GM10266 (cell line): ENCODE measurements at regions not wholly inside any gene's neighbourhood (a gene's known extent, or its start where the extent isn't known, plus 50 kb on each side); places are given as distances from the start of the nearest gene placed in this dataset.

Source experiments
- DNase-seq: peaks from one replicate; pipeline ENCODE4 v3.0.0; 2012; ENCODE audit errors: extremely low spot score
- CTCF ChIP-seq: IDR thresholded peaks from 2 replicates; pipeline ENCODE4 v1.5.1; 2012; ENCODE audit warnings: mild to moderate bottlenecking, low read depth; ENCODE audit not compliant: control insufficient read depth, insufficient read depth; ENCODE audit errors: missing control alignments

DNA sequence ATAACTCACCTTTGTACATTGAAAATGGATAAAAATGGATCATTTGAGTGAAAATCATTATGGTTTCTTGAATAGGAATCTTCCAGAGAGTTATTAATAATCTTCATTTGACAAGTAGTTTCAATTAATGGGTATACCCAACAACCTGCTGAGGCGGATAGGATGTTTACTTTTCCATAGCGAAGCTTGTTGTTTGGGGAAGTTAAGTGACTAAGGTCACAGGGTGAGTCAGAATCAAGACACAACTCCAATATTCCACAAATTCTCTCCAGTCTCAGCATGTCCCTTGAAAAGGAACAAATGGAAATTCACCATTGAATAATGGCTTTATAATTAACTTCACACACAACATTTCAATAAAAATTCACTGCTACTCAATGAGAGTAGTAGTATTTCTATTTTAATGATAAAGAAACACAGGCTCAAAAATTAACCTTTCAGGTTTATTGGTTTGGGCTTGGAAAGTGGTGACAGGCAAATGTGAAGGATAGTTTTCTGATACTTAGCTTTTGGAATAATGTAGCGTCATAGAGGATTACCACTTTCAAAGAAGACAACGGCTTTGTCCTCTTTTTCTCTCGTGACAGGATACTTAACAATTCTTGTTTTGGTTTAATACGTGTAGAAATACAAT, 211.3 kb downstream of the GPD2 start:
- no peak for DNase-seq
- no peak for TF ChIP-seq CTCF

- DNase-seq: no peak
- TF ChIP-seq CTCF: no peak
These were observed 212.3 kb downstream of the GPD2 start for GRCh38 chr2:156648522-156648921.

GRCh38 chr2:156649596-156649995, 213.4 kb downstream of the GPD2 start:
- DNase-seq: no peak
- TF ChIP-seq CTCF: no peak

DNA sequence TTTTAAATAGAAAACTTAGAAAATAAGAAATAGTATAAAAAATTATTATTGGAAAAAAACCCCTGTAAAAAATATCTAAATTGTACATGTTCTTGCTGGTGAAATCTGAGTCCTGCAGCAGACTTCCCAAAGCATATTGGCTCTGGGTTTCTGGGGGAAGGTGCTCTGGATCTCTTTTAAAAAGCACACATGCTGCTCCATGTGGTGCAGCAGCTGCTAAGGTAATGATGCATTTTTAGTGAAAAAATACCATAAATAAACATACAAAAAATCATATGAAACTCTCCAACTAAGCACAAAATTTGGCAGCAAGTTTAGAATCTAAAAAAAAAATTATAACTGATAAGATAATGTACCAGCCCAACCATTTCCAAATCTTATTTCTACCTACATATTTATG, 216.5 kb downstream of the GPD2 start:
- DNase-seq: no peak
- no peak for TF ChIP-seq CTCF

DNA sequence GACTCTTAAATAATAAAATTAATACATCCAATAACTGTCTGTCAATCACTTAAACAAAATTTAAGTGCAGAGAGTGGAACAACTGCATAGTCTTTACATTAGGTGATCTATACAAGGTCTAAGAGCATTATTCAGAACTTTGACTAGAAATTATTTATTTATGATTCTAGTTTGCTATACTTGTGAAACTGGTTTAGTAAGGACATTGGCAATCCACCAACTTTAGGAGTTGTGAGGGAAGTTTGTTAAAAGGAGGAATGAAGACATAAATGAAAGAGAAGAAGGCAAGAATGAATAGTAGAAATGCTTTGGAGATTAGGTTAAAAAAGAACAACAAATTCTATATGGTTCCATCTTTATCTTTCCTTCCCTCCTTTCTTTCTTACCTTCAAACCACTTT, 217.5 kb downstream of the GPD2 start:
- DNase-seq: no peak
- TF ChIP-seq CTCF: no peak

- no peak for DNase-seq
- no peak for TF ChIP-seq CTCF
These were observed 221.6 kb downstream of the GPD2 start for GRCh38 chr2:156657809-156658208.

DNA sequence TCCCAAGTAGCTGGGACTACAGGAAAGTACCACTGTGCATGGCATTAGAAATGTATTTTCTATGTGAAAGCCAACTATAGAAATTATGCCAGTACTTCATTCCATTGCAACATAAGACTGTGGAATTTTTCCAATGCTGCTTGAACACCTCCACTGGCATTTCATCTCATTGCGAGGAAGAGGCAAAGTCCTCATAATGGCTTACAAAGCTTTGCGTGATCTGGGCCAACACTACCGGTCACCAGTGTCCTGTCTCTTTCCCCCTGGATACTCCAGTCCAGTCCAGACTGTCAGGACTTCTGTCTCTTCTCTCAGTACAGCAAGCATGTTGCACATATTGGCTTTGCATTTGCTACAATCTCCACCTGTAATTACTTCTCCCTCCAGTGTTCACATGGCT, 223.5 kb downstream of the GPD2 start:
- TF ChIP-seq CTCF: no peak
- DNase-seq: no peak
